ENCODE measurements at regions not wholly inside any gene's neighbourhood (a gene's known extent, or its start where the extent isn't known, plus 50 kb on each side); places are given as distances from the start of the nearest gene placed in this dataset.

GRCh38 chr11:95456714-95457491 lies 225.9 kb upstream of the SESN3 start:
- TF ChIP-seq, protein P1, sequence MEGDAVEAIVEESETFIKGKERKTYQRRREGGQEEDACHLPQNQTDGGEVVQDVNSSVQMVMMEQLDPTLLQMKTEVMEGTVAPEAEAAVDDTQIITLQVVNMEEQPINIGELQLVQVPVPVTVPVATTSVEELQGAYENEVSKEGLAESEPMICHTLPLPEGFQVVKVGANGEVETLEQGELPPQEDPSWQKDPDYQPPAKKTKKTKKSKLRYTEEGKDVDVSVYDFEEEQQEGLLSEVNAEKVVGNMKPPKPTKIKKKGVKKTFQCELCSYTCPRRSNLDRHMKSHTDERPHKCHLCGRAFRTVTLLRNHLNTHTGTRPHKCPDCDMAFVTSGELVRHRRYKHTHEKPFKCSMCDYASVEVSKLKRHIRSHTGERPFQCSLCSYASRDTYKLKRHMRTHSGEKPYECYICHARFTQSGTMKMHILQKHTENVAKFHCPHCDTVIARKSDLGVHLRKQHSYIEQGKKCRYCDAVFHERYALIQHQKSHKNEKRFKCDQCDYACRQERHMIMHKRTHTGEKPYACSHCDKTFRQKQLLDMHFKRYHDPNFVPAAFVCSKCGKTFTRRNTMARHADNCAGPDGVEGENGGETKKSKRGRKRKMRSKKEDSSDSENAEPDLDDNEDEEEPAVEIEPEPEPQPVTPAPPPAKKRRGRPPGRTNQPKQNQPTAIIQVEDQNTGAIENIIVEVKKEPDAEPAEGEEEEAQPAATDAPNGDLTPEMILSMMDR (IDR thresholded peaks at IDR 0.05) = no peak
- TF ChIP-seq POLR2A (IDR thresholded peaks at IDR 0.05) = no peak

Measured in lower leg skin (tissue), 3 donors.